K562 (cell line): ENCODE measurements at regions not wholly inside any gene's neighbourhood (a gene's known extent, or its start where the extent isn't known, plus 50 kb on each side); places are given as distances from the start of the nearest gene placed in this dataset.
"Not testable (repeated sequence)": the region's sequence is repeated elsewhere in the genome, so short reads cannot be mapped to it uniquely, and the experiment has no call there.

Source experiments
- ATAC-seq: fragments of 200-7000 bp; cut with Tn5 transposase; 3 replicates; pipeline ENCODE4 v1.9.1; 2020; ENCODE audit warnings: moderate library complexity
- BruUV-seq: library from RNA; stranded (reverse); fragments of 400-500 nt; replicated peaks from 2 replicates; lab custom pipeline; 2021; lab: Mats Ljungman, UMichigan
- CTCF ChIA-PET: fragments of 300-600 bp; formaldehyde crosslinking; extraction: SDS; loops from one replicate; lab custom pipeline; 2021; ENCODE audit warnings: low intra/inter-chr PET ratio; lab: Yijun Ruan, JAX
- POLR2A ChIA-PET: fragments of 300-600, 350-650 bp; sonication (Branson Sonifier 250); formaldehyde crosslinking; extraction: SDS; loops from one replicate; lab custom pipeline; 2021; ENCODE audit warnings: antibody characterized with exemption, inconsistent platforms; lab: Yijun Ruan, JAX
- DNase-seq, 4 experiments: peaks; one replicate each; pipeline versions ENCODE4 v3.0.0 to v3.0.0-alpha.2; 2011 to 2018; ENCODE audit warnings: low spot score in 3 of 4, mixed read lengths in 3 of 4; ENCODE audit errors: extremely low read depth in 1 of 4
- FAIRE-seq: peaks from 2 replicates; lab custom pipeline; 2011; peaks lifted over from hg19 to GRCh38; lab: Jason Lieb, UNC
- H2AFZ ChIP-seq: 2 replicates; pipeline ENCODE4 v1.6.0; 2011; ENCODE audit warnings: low read depth, low read length, control low read depth, inconsistent platforms
- H3K27ac ChIP-seq: fragments of 200-600 bp; 3 replicates; pipeline ENCODE4 v1.8.0; 2011; ENCODE audit warnings: low read depth, mild to moderate bottlenecking, control low read depth, inconsistent platforms, low read length, moderate library complexity, mixed read lengths; ENCODE audit errors: extremely low read depth
- H3K27me3 ChIP-seq, 2 experiments: fragments of 300-600 bp in 1 of 2; 2 replicates in 1 of 2; 3 replicates in 1 of 2; pipeline versions ENCODE4 v1.6.0 to v1.8.0; 2011; ENCODE audit warnings: inconsistent platforms in 2 of 2, low read length in 2 of 2, mild to moderate bottlenecking in 1 of 2, mixed read lengths in 1 of 2, moderate library complexity in 1 of 2; ENCODE audit not compliant: control insufficient read depth in 2 of 2, insufficient read depth in 2 of 2
- H3K36me3 ChIP-seq: fragments of 300-600 bp; 3 replicates; pipeline ENCODE4 v1.8.0; 2011; ENCODE audit warnings: mild to moderate bottlenecking, low read length, inconsistent platforms; ENCODE audit not compliant: control insufficient read depth, insufficient read depth
- H3K4me1 ChIP-seq, 2 experiments: fragments of 200-600 bp in 1 of 2; replicated peaks in 1 of 2; 2 replicates in 1 of 2; 3 replicates in 1 of 2; pipeline versions ENCODE4 v1.5.1 to v1.8.0; 2011; ENCODE audit warnings: inconsistent platforms in 2 of 2, low read length in 2 of 2, mild to moderate bottlenecking in 1 of 2, mixed read lengths in 1 of 2, moderate library complexity in 1 of 2; ENCODE audit not compliant: control insufficient read depth in 2 of 2, insufficient read depth in 2 of 2
- H3K4me2 ChIP-seq: 2 replicates; pipeline ENCODE4 v1.6.1; 2011; ENCODE audit warnings: low read length, control low read depth, inconsistent platforms, mixed read lengths; ENCODE audit not compliant: insufficient read depth
- H3K4me3 ChIP-seq: fragments of 200-600 bp; sonication (generic), shearing (Covaris generic); 2 replicates; pipeline ENCODE4 v1.5.1; 2016; ENCODE audit warnings: control low read depth, inconsistent platforms
- H3K79me2 ChIP-seq: fragments of 200-600 bp; 3 replicates; pipeline ENCODE4 v1.8.0; 2011; ENCODE audit warnings: low read length, inconsistent platforms; ENCODE audit not compliant: control insufficient read depth, insufficient read depth
- H3K9ac ChIP-seq, 2 experiments: 2 replicates each; pipeline versions ENCODE4 v1.6.0 to v1.6.1; 2011; ENCODE audit warnings: low read depth in 2 of 2, low read length in 2 of 2, control low read depth in 1 of 2, inconsistent platforms in 1 of 2, mild to moderate bottlenecking in 1 of 2, mixed read lengths in 1 of 2; ENCODE audit not compliant: insufficient read depth in 1 of 2
- H3K9me1 ChIP-seq: one replicate; pipeline ENCODE4 v1.6.0; 2011; ENCODE audit warnings: inconsistent platforms, mild to moderate bottlenecking, low read length, moderate library complexity; ENCODE audit not compliant: control insufficient read depth, insufficient read depth
- H3K9me3 ChIP-seq: replicated peaks from 2 replicates; pipeline ENCODE4 v1.5.1; 2011; ENCODE audit warnings: low read depth, low read length, inconsistent platforms; ENCODE audit not compliant: control insufficient read depth, insufficient read depth
- H4K20me1 ChIP-seq: replicated peaks from 2 replicates; pipeline ENCODE4 v1.6.1; 2011; ENCODE audit warnings: low read length, inconsistent platforms, mixed read lengths; ENCODE audit not compliant: control insufficient read depth, insufficient read depth
- CAMTA2 ChIP-seq: fragments of 250-450 bp; sonication (Bioruptor Pico); conservative IDR thresholded peaks from 2 replicates; pipeline ENCODE4 v1.5.1; 2022
- KLF1 ChIP-seq: fragments of 450-650 bp; IDR thresholded peaks from 2 replicates; pipeline ENCODE4 v1.6.1; 2016; ENCODE audit warnings: missing genetic modification characterization, missing compliant biosample characterization
- LARP7 ChIP-seq: fragments of 450-650 bp; IDR thresholded peaks from 2 replicates; pipeline ENCODE4 v1.6.1; 2016
- POLR2G ChIP-seq: fragments of 200-400 bp; formaldehyde crosslinking; IDR thresholded peaks from 2 replicates; pipeline ENCODE4 v1.6.1; 2017; ENCODE audit warnings: low read depth, mild to moderate bottlenecking, antibody characterized with exemption, low read length, moderate library complexity
- PPARD ChIP-seq: fragments of 250-450 bp; sonication (Bioruptor Pico); IDR thresholded peaks from 2 replicates; pipeline ENCODE4 v1.8.0; 2022; ENCODE audit warnings: inconsistent platforms, mild to moderate bottlenecking, moderate library complexity
- SRSF1 ChIP-seq: fragments of 200-400 bp; formaldehyde crosslinking; IDR thresholded peaks from 2 replicates; pipeline ENCODE4 v1.6.1; 2017; ENCODE audit warnings: mild to moderate bottlenecking, low read depth, low read length, moderate library complexity
- WGBS: fragments of 100-300 bp; shearing (Covaris generic); methylation state at CpG from one replicate; pipeline ENCODE4 v1.1.6; 2016; ENCODE audit warnings: low coverage, mixed read lengths; ENCODE audit not compliant: insufficient coverage; ENCODE audit errors: missing lambda C conversion rate; 5-methylcytosine and 5-hydroxymethylcytosine counted together
- in situ Hi-C: fragments of 300-500 bp; cut with MboI; formaldehyde crosslinking; loops from 4 replicates; pipeline ENCODE4 v1.15.0; 2018; ENCODE audit warnings: inconsistent platforms, mixed read lengths
- intact Hi-C: fragments of 100-400 bp; cut with micrococcal nuclease; formaldehyde crosslinking; loops from 2 replicates; pipeline ENCODE4 v1.14.2; 2022
- TF ChIP-seq, protein P1 (sequence below): fragments of 450-650 bp; IDR thresholded peaks from one replicate; pipeline ENCODE4 v1.6.1; 2018; ENCODE audit warnings: mild to moderate bottlenecking, moderate library complexity; ENCODE audit not compliant: partially characterized antibody

- no CpG with 5 or more reads among the region's 17 CpGs for WGBS
- H2AFZ ChIP-seq, FAIRE-seq, H3K4me3 ChIP-seq, H3K4me1 ChIP-seq, H3K4me2 ChIP-seq, H3K9ac ChIP-seq, H3K27me3 ChIP-seq, POLR2A ChIA-PET, H3K36me3 ChIP-seq, H3K79me2 ChIP-seq, H4K20me1 ChIP-seq, in situ Hi-C loops, CTCF ChIA-PET, H3K27ac ChIP-seq, ATAC-seq, DNase-seq, BruUV-seq, intact Hi-C loops, H3K9me1 ChIP-seq, H3K9me3 ChIP-seq: not testable (repeated sequence)
Observed at GRCh38 chrX:101738411-101738810, 78.8 kb upstream of the ARMCX2 start.

GRCh38 chrX:101736651-101737050, 77.0 kb upstream of the ARMCX2 start:
- TF ChIP-seq PPARD (CRISPR knock-in tag) (no peak), LARP7 (no peak), CAMTA2 (no peak), KLF1 (no peak), POLR2G (no peak), SRSF1 (no peak)
- TF ChIP-seq, protein P1, sequence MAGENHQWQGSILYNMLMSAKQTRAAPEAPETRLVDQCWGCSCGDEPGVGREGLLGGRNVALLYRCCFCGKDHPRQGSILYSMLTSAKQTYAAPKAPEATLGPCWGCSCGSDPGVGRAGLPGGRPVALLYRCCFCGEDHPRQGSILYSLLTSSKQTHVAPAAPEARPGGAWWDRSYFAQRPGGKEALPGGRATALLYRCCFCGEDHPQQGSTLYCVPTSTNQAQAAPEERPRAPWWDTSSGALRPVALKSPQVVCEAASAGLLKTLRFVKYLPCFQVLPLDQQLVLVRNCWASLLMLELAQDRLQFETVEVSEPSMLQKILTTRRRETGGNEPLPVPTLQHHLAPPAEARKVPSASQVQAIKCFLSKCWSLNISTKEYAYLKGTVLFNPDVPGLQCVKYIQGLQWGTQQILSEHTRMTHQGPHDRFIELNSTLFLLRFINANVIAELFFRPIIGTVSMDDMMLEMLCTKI = no peak

More at GRCh38 chrX:101736651-101737050, 77.0 kb upstream of the ARMCX2 start:
- Histone ChIP-seq H3K27me3 (no peaks in the 10 kb centered on the region), H3K9me3 (no peaks in the 10 kb centered on the region), H3K79me2 (no peaks in the 10 kb centered on the region), H2AFZ (no peak overlapping the region), H3K9me1 (no peaks in the 10 kb centered on the region), H3K4me3 (no peak overlapping the region), H3K4me1 (no peaks in the 10 kb centered on the region), H3K9ac (no peak overlapping the region), H3K36me3 (no peaks in the 10 kb centered on the region), H3K4me2 (no peak overlapping the region), H3K27ac (no peak overlapping the region), H4K20me1 (no peaks in the 10 kb centered on the region)
- intact Hi-C loops (no loop called here), in situ Hi-C loops (no loop called here)
- BruUV-seq = no TSS peak
- WGBS = 0% methylated on average over 1 of the region's 1 CpG
- DNase-seq (no peak), FAIRE-seq (no peak), ATAC-seq (no peak)
- POLR2A ChIA-PET = no interaction called here
- CTCF ChIA-PET = no interaction called here
